Karpas-422 (cell line): ENCODE measurements at regions not wholly inside any gene's neighbourhood (a gene's known extent, or its start where the extent isn't known, plus 50 kb on each side); places are given as distances from the start of the nearest gene placed in this dataset.

ENCODE experiments used
- DNase-seq: peaks from one replicate; pipeline ENCODE4 v3.0.0-alpha.2; 2015
- H2AFZ ChIP-seq: fragments of 200-600 bp; sonication (generic); 2 replicates; pipeline ENCODE4 v1.6.1; 2014; ENCODE audit warnings: antibody characterized with exemption, low read length, mixed read lengths
- H3K27ac ChIP-seq: fragments of 200-600 bp; sonication (generic); 2 replicates; pipeline ENCODE4 v1.5.1; 2014; ENCODE audit warnings: mild to moderate bottlenecking, low read length, moderate library complexity
- H3K27me3 ChIP-seq: fragments of 200-600 bp; sonication (generic); 2 replicates; pipeline ENCODE4 v1.6.1; 2014; ENCODE audit warnings: low read length, mixed read lengths
- H3K36me3 ChIP-seq: fragments of 200-600 bp; sonication (generic); 2 replicates; pipeline ENCODE4 v1.6.1; 2014; ENCODE audit warnings: low read length, mixed read lengths; ENCODE audit not compliant: insufficient read depth
- H3K4me1 ChIP-seq: fragments of 200-600 bp; sonication (generic); 2 replicates; pipeline ENCODE4 v1.6.1; 2014; ENCODE audit warnings: mild to moderate bottlenecking, low read length, mixed read lengths
- H3K4me2 ChIP-seq: fragments of 200-600 bp; sonication (generic); 2 replicates; pipeline ENCODE4 v1.6.1; 2014; ENCODE audit warnings: low read length, low read depth, mild to moderate bottlenecking; ENCODE audit not compliant: poor library complexity, severe bottlenecking
- H3K4me3 ChIP-seq: fragments of 200-600 bp; sonication (generic); 2 replicates; pipeline ENCODE4 v1.5.1; 2014; ENCODE audit warnings: mild to moderate bottlenecking, antibody characterized with exemption, low read length, mixed read lengths
- H3K79me2 ChIP-seq: fragments of 200-600 bp; sonication (generic); 2 replicates; pipeline ENCODE4 v1.6.1; 2014; ENCODE audit warnings: mild to moderate bottlenecking, low read length, mixed read lengths
- H3K9ac ChIP-seq: fragments of 200-600 bp; sonication (generic); 2 replicates; pipeline ENCODE4 v1.6.0; 2014; ENCODE audit warnings: low read length
- H3K9me2 ChIP-seq: fragments of 200-600 bp; sonication (generic), shearing (Covaris generic); replicated peaks from 2 replicates; pipeline ENCODE4 v1.6.0; 2014; ENCODE audit warnings: mild to moderate bottlenecking, low read length, moderate library complexity; ENCODE audit not compliant: insufficient read depth
- H3K9me3 ChIP-seq: fragments of 300-700, 200-600 bp; sonication (generic); 2 replicates; pipeline ENCODE4 v1.6.1; 2014; ENCODE audit warnings: low read length, mixed read lengths
- H4K20me1 ChIP-seq: fragments of 200-600 bp; sonication (generic); 2 replicates; pipeline ENCODE4 v1.6.1; 2014; ENCODE audit warnings: mild to moderate bottlenecking, antibody characterized with exemption, low read length, low read depth; ENCODE audit not compliant: insufficient read depth

DNA sequence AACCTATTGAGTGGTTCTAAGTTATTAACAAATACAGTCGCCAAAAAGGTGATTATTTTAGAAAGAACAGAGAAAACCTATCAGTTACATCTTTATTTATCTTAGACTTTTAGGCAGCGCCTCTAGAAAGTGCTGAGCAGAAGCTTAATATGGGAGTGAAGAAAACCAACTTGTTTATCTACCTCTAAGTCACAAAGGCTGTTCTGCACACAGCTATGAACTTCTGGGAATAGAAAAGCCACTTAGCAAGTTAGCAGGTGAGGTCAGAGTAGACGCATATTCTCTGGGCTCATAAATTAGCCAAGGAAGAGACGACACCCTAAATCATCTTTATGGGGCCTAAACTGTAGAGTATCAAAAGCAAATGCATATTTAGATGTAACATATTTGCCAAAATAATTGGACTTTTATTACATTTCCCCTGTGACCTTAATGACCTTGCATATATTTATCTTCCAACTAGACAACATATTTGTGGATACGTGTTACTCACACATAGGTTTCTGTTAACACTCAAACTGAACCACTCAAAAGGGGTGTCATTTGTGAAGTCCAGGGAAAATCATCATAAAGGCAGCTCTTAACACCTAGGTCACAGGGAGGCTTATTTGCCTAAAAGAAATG is 267.1 kb downstream of the ADGB start:
- DNase-seq, result no peak
- no peaks in the 10 kb centered on the region for H3K27me3 ChIP-seq
- no peaks in the 10 kb centered on the region for H3K79me2 ChIP-seq
- no peak overlapping the region for H3K4me3 ChIP-seq
- H3K9me3 ChIP-seq, result no peaks in the 10 kb centered on the region
- H2AFZ ChIP-seq, result no peak overlapping the region
- no peak overlapping the region for H3K9ac ChIP-seq
- H3K9me2 ChIP-seq, result no peaks in the 10 kb centered on the region
- H3K36me3 ChIP-seq, result no peaks in the 10 kb centered on the region
- H3K27ac ChIP-seq, result no peak overlapping the region
- no peak overlapping the region for H3K4me2 ChIP-seq
- 0 out of 2 replicates have a peak, but pooled peaks cover 3% of the 10 kb centered on the region for H3K4me1 ChIP-seq
- H4K20me1 ChIP-seq, result no peaks in the 10 kb centered on the region

DNA sequence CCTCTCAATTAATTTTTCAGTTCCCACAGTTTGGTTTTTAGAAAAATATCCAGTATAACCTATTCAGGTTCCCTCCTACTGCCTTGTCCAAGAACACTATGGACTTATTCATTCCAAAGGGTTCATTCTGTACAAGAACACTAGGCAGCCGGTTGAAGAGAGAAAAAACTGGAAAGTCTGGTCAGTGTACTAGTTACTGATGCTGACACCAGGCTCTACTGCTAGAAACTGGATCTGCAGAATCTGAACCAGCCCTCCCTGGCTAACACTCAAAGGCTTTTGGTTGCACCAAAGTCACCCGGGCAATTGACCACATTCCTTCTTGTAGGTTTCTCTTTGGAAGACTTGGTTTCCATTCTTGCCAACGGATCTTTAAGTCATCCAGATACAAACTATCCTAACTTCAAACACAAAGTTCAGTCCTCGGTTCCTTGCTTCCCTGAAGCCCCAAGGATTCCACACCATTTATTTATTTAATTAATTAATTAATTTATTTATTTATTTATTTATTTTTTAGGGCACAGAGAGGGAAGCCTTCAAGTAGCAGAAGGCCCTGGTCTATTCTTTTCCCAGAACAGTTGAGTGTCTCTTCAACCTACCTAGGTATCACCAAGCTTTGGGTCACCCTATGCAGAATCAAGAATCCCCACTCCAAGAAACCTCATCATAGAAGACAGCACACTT is 268.1 kb downstream of the ADGB start:
- Histone ChIP-seq H3K4me1 (0 out of 2 replicates have a peak, but pooled peaks cover 3% of the 10 kb centered on the region), H3K27me3 (no peaks in the 10 kb centered on the region), H4K20me1 (no peaks in the 10 kb centered on the region), H2AFZ (no peak overlapping the region), H3K79me2 (no peaks in the 10 kb centered on the region), H3K4me3 (no peak overlapping the region), H3K27ac (no peak overlapping the region), H3K36me3 (no peaks in the 10 kb centered on the region), H3K9me2 (no peaks in the 10 kb centered on the region), H3K9ac (no peak overlapping the region), H3K4me2 (no peak overlapping the region), H3K9me3 (no peaks in the 10 kb centered on the region)
- DNase-seq, result no peak

- no peak for DNase-seq
- no peaks in the 10 kb centered on the region for H3K27me3 ChIP-seq
- H4K20me1 ChIP-seq, result no peaks in the 10 kb centered on the region
- H3K27ac ChIP-seq, result no peak overlapping the region
- no peak overlapping the region for H3K9ac ChIP-seq
- no peak overlapping the region for H2AFZ ChIP-seq
- H3K4me3 ChIP-seq, result no peak overlapping the region
- H3K9me2 ChIP-seq, result no peaks in the 10 kb centered on the region
- no peaks in the 10 kb centered on the region for H3K36me3 ChIP-seq
- 0 out of 2 replicates have a peak, but pooled peaks cover 3% of the 10 kb centered on the region for H3K4me1 ChIP-seq
- no peak overlapping the region for H3K4me2 ChIP-seq
- no peaks in the 10 kb centered on the region for H3K9me3 ChIP-seq
- no peaks in the 10 kb centered on the region for H3K79me2 ChIP-seq
Measured at GRCh38 chr6:146868671-146869209, 270.0 kb downstream of the ADGB start.

DNA sequence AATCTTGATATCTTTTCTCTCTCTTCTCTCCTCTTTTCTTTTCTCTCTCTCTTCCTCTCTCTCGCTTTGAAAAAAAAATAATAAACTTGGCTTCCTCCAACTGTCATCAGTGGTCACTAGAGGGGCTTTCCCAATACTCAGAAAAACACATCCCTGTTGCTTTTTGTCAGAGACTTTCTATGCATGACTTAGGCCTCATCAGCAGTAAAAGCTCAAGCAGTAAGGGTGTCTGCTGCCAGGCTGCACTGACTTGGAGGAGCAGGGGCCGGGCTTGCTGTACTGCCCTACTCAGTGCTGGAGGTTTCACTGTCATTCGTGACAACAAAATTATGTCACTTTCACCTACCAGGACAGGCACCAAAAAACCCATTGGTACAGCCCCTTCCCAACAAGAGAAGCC is 272.0 kb downstream of the ADGB start:
- H3K27ac ChIP-seq, result no peak overlapping the region
- H3K9ac ChIP-seq, result no peak overlapping the region
- peaks cover 11% of the 10 kb centered on the region for H3K4me1 ChIP-seq
- H3K36me3 ChIP-seq, result no peaks in the 10 kb centered on the region
- no peaks in the 10 kb centered on the region for H3K79me2 ChIP-seq
- H3K9me3 ChIP-seq, result no peaks in the 10 kb centered on the region
- no peak overlapping the region for H2AFZ ChIP-seq
- no peaks in the 10 kb centered on the region for H3K9me2 ChIP-seq
- H3K4me2 ChIP-seq, result no peak overlapping the region
- H3K27me3 ChIP-seq, result no peaks in the 10 kb centered on the region
- DNase-seq, result no peak
- no peak overlapping the region for H3K4me3 ChIP-seq
- H4K20me1 ChIP-seq, result no peaks in the 10 kb centered on the region

GRCh38 chr6:146871611-146872425 is 273.0 kb downstream of the ADGB start:
- H3K9ac ChIP-seq, result no peak overlapping the region
- H3K4me1 ChIP-seq, result peaks cover 22% of the 10 kb centered on the region
- no peak for DNase-seq
- H3K4me2 ChIP-seq, result no peak overlapping the region
- H3K27me3 ChIP-seq, result no peaks in the 10 kb centered on the region
- no peaks in the 10 kb centered on the region for H3K9me3 ChIP-seq
- H3K27ac ChIP-seq, result no peak overlapping the region
- H2AFZ ChIP-seq, result no peak overlapping the region
- no peaks in the 10 kb centered on the region for H4K20me1 ChIP-seq
- no peaks in the 10 kb centered on the region for H3K9me2 ChIP-seq
- no peaks in the 10 kb centered on the region for H3K79me2 ChIP-seq
- H3K4me3 ChIP-seq, result no peak overlapping the region
- no peaks in the 10 kb centered on the region for H3K36me3 ChIP-seq

DNA sequence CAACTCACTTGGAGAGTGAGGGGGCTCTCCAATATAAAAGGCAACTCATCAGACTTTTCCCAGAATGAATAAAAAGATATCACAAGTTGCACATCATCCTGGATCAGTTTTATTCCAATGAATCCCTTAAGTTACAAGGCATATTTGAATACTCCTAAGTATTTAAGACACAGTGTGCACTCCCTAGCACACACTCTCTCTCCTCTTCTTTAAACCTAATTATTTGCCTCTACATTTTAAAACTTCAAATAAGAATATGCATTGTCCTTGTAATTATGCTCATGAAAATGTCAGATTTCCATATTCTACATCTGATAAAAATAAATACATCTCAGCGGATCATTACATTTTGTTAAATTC is 273.6 kb downstream of the ADGB start:
- no peaks in the 10 kb centered on the region for H3K9me2 ChIP-seq
- H3K9me3 ChIP-seq, result no peaks in the 10 kb centered on the region
- H3K9ac ChIP-seq, result no peak overlapping the region
- H3K79me2 ChIP-seq, result no peaks in the 10 kb centered on the region
- H2AFZ ChIP-seq, result no peak overlapping the region
- no peak overlapping the region for H3K27ac ChIP-seq
- peaks cover 28% of the 10 kb centered on the region for H3K4me1 ChIP-seq
- DNase-seq, result no peak
- H3K36me3 ChIP-seq, result no peaks in the 10 kb centered on the region
- H3K27me3 ChIP-seq, result no peaks in the 10 kb centered on the region
- H3K4me2 ChIP-seq, result no peak overlapping the region
- H3K4me3 ChIP-seq, result no peak overlapping the region
- no peaks in the 10 kb centered on the region for H4K20me1 ChIP-seq

- peaks cover 41% of the 10 kb centered on the region for H3K4me1 ChIP-seq
- no peak overlapping the region for H3K9ac ChIP-seq
- no peak overlapping the region for H3K4me3 ChIP-seq
- no peaks in the 10 kb centered on the region for H3K79me2 ChIP-seq
- no peak overlapping the region for H3K27ac ChIP-seq
- H3K4me2 ChIP-seq, result peak overlapping the region; percentile 14
- H4K20me1 ChIP-seq, result no peaks in the 10 kb centered on the region
- no peaks in the 10 kb centered on the region for H3K36me3 ChIP-seq
- DNase-seq, result peak; percentile 48
- no peaks in the 10 kb centered on the region for H3K9me2 ChIP-seq
- no peaks in the 10 kb centered on the region for H3K27me3 ChIP-seq
- H2AFZ ChIP-seq, result no peak overlapping the region
- H3K9me3 ChIP-seq, result no peaks in the 10 kb centered on the region
Measured at GRCh38 chr6:146874278-146875018, 275.7 kb downstream of the ADGB start.
